Activated CD4-positive, CD25-positive, alpha-beta regulatory T cell (primary cell): ENCODE measurements at regions not wholly inside any gene's neighbourhood (a gene's known extent, or its start where the extent isn't known, plus 50 kb on each side); places are given as distances from the start of the nearest gene placed in this dataset.
A peak's percentile ranks its signal among the peaks of the same experiment; 100 is the strongest.

Experiments
- DNase-seq, 4 experiments: peaks; one replicate each; lab custom pipeline; 2025; lab: John Stamatoyannopoulos, UW

DNA sequence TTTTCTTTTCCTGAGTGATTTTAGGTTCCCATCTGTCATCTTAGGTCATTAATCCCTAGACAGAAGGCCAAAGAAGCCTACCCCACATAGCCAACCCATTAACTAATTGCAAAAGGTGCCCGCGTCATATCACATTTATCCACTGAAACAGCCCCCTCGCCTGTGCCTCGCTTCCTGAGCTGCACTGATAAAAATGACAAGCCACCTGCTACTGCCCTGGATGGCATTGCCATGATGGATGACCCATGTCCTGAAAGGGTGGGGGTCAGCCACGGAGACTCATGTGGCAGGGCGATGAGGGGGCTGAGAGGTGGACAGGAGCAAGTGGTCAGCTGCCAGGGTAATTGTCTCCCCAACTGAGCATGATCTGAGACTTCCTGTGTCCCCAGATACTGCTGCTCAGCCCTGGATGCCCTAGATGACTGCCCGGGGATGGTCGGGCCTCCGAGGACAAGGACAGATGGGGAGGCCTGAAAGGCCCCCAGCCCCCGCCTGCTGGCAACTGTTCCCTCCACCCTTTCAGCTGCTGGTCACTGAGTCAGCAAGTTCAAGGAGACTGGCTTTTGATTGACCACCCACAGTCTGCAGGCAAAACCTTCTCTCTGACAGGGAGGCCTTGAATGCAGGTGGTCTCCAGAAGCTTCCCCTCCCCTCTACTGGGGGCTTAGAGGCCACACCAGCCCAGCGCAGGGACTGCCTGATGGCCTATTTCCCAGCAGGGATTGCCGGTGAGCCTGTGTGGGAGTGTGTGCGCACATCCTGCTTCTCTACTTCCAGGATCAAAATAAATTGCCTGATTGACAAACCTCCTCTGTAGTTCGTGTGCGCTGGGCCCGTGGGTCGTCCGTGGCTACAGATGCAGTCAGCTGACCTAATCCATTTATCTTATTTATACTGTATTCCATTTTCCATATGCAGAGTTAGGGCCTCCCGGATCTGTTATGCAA, 496.3 kb downstream of the BCOR start:
- no peak for DNase-seq

DNA sequence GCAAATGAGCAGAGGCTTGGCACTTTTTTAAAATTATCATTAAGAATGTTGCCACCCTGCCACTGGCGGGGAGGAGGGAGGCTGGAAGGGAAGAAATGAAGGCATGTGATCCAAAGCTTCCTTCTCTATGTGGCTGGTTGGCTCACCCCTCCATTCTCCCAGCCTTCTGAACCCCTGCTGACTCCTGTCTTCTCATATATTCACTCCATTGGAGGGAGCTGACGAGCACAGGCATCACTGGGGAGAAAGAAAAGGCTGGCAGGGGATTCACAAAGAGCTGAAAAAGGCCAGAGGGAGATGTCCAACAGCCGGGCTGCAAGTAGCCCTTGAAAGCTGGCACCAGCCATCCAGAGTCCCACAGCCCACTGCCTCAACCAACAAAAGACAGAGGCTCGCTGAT, 495.6 kb downstream of the BCOR start:
- no peak for DNase-seq

DNA sequence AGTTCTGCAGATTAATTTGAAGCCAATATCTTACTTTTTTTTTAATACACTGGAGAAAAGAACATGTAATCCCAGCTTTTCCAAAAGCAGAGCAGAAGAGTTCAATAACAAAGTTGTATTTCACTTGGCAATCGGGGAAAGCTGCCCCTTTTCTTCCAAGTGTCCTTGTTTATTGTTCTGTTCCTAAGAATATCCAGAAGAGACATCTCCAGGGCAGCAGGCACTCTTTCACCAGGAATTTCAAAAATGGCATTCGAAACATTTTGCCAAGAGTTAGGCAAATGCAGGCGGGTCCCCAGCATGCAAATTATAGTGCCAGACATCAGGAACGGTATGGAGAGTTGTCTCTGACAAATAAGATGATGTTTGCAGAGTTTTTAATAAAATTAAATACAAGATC, 494.5 kb downstream of the BCOR start:
- no peak for DNase-seq

DNA sequence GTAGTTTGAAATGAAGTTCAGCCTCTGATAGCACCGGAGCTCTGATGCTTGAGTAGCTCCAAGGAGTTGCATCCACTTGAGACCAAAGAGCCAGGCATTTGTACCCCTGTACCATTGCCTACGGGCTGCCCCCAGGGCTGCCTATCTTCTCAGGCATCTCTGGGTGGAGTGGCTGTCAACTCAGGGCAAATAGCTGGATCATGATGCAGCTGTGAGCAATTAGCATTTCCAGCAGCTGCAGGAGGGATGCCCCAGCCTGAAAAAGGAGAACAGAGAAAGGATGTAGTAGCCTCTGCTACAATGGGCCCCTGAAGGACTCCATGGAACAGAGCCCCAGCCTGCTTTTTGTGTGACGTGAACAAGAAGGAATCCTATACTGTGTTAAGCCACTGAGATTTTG, 492.6 kb downstream of the BCOR start:
- no peak for DNase-seq

DNA sequence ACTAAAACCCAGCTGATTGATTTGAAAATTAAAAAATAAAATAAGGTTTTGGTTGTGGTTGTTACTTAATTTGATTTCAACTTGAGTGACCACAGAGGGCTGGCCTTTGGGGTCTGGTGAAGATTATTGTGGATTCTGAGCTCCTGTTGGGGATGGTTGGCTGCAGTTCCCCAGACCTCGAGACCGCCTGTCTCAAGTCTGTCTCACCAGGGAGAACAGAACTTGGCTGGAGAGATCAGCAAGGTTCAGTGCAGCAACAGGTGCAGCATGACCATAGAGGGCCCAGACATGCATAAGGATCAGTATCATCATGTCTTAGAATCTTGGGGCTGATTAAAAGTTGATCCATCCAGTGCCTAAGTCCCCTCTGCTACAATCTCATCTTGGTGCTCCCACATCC, 491.9 kb downstream of the BCOR start:
- DNase-seq = no peak

DNA sequence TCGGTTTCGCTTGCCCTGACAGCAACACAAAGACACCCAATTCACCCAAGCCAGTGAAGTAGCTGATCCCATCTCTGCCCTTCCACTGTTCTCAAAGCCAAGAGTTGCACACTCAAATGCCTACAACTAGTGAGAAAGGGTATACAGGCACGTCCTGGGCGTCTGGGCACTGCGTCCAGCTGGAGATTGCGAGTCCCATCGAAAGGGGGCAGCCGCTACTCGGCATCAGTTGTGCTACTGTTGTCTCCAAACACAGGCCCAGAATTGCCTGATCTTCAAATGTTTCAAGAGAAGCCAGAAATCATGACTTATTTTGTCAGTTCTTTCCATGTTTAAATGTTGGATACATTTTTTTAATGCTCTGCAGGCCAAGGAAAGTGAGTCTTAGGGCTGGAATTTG, 487.8 kb downstream of the BCOR start:
- no peak for DNase-seq

DNA sequence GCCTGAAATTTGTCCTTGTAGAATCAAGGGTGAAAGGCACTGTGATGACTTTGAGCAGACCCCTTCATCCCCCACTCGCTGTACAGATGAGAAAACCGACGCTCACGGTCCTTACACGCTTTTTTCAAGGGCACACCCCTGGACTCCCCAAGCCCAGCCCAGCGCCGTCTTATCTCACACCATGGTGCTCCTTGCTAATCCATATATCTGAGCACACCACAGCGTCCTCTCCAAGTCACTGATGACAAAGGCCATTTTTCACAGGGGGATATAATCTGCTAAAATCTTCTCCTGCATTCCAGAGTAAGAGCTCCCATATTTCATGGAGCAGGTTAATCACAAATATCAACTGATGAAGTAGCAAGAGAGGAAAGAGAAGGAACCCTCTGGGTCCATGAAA, 486.3 kb downstream of the BCOR start:
- no peak for DNase-seq

DNA sequence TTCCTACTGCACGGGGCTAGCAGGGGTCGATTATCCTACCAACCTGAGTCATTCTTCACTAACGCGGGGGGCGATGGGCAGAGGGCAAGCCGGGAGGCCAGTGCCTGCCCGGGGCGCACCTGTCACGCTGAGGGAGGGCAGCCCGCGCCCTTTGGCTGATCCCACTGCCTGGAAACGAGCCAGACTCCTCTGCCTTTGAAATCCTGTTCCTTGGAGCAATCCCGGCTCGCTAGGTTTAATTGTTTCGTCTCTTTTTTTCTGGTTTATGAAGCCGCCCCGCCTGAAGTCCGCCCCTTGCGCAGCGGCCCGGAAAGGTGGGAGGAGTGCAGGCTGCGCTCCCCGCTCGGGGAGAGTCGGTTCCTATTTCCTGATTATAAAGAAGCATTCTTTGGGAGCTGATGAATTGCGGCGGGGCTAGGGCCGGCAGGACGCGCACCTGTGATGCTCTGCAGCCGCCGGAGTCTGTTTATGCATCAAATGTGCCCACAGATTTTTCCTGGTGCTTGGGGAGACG, 484.2 kb downstream of the BCOR start:
- no peak for DNase-seq

DNA sequence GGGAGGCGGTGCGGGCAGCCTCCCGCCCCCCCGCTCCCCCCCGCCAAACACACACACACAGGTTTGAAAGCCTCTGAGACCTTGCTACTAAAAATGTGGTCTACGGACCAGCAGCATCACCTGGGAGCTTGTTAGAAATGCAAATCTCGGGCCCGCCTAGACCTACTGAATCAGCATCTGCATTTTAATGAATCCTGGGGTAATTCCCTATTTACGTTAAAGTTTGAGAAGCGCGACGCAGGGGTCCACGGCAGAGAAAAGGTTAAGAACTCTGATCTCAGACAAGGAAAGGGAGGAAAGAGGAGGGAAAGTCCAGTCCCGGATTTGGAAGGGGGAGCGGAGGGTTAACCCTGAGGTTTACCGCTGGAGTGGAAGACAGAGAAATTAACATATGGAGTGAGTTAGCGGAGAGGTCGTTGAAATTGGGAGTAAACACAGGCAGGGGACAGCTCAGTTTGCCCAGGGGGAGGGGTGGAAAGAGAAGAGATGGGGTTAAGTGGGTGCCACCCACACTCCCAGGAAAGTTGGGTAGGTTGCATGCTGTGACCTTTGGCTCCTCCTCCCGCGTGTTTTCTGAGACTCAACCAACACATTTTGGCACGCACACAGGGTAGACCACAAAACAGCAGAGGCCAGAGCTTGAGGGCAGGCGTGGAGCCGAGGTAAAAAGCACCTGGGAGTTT, 483.6 kb downstream of the BCOR start:
- peak in 2 of 4 experiments; percentile 6 to 11 for DNase-seq

DNA sequence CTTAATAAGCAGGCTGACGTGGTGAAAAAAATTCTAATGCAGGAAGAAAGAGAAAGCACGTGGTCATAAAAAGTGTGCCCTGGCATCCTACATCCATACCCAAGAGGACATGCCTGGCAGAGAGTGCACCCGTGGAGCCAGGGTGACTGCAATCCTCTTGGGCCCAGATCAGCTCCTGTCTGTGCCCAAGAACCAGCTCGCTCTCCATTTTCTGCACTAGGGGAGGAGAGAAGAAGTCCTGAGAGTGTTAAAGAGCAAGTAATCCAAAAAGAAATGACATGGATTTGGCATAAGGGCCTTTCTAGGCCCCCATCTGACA, 483.1 kb downstream of the BCOR start:
- DNase-seq = no peak

DNA sequence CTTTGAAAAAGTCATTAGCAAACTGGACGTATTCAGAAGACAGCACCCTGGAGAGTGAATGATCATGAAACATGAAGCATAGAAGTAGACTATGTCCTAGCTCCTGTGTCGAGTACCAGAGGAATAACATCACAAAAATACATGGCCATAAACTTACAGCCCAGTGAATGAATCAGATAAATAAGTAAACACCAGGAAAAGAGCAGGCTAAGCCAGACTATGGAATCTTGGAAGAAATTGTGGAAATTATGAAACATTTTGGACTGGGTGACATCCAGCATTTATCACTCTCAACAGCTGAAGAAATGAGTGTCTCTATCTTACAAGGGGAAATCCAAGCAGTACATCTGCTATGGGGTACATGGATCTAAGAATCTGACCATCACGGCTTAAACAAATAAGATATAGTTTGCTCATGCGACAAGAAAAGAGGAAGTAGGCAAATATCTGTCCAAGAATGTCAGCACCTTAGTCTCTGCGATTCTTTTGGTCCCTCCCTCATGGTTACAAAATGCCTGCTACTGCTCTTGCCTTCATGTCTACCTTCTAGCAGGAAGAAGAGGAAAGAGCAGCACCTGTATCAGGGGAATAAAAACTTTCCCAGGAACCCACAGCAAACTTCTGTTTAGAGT, 481.5 kb downstream of the BCOR start:
- no peak for DNase-seq

DNA sequence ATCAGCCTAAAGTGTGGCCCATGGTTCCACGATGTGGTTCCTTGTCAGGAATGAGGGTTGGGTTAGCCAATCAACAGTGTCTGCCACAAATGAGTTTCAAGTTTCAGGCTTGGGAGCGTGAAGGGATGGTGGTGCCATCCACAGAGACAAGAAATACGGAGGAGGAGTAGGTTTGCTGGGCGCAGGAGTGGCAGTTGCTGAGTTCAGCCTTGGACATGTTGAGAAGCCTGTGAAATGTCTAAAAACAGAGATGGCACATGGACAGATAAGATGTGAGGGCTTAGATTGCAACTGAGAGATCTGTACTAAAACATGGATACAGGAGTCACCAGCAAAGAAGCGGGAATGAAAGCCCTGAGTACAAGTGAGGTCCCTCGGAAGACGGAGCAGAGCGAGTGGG, 481.0 kb downstream of the BCOR start:
- no peak for DNase-seq

DNA sequence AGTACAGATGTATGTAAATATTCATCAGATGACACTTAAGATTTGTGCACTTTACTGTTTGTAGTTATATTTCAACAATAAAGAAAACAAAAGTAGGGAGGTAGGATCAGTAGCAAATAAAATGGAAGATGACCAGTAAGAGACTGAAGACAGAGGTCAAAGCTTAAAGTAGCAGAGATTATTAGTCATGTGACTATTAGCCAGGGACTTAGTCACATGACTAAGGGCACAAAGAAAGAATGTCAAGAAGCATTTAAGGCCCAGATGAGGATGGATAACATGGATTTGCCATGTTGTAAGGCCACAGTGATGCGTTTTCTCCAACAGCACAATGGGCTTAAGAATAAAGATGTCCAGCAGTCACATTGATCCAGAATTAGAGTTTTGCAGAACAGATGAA, 479.6 kb downstream of the BCOR start:
- DNase-seq = no peak

DNA sequence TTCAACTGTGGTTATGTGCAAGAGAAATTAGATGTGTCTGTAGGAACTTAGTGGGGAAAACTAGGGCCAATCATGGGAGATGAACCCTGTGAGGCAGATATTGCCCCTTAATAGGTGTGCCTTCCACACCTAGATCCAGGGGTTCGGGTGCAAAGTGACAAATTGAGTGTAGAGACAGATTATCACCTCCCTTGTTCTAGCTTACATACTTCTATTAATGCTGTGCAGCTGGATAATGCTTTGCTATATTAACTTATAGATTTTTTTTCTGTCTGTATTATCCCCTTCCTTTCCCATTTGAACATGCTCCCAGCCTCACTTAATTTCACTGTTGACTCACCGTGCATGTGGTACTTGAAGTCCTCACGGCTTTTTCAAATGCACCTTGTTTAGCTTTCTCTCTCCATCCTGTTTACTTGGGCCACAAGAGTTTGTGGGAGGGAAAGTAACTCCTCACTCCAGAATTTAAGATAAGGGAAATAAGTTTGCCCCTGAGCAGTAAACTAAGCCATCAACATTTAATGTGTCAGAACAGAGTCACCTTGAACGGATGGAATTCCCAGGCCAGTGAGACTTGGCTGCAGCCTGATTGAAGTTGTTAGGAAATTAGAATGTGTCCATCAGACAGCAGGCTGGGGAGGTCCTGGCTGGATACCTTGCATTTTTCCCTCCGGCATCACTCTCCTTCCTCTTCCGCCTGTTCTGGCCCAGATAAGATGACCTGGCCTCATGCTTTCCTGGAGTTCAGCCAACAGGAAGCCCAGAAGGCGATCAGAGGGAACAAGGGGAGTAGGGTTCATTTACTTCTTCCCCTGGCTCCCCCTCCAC, 478.4 kb downstream of the BCOR start:
- DNase-seq = no peak

DNA sequence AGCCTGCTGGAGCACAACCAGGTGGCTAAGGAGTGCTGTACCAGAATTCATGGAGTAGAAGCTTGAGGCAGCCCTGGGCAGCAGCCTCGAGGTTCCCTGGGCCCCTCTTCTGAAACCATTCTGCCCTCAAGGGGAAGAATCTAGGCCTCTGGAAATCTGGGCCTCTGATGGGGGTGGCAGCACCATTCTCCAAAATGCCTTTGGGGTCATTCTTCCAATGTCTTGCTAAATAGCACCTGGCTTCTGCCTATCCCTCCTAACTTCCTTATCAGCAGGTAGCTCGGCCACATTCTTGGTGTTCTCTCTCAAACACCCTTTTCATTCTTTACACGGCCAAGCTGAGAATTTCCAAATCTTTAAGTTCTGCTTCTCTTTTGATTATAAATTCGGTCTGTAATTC, 473.6 kb downstream of the BCOR start:
- no peak for DNase-seq

DNA sequence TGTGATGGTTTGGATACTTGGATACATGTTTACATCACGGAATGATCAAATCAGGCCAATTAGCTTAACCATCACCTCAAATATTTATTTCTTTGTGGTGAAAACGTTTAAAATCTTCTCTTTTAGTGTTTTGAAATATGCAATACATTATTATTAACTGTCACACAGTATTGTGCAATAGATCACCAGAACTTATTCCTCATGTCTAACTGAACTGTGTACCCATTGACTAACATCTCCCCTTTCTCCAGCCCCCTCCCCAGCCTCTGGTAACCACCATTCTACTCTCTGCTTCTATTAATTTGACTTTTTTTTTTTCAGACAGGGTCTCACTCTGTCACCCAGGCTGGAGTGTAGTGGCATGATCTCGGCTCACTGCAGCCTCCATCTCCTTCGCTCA, 471.9 kb downstream of the BCOR start:
- DNase-seq = no peak

DNA sequence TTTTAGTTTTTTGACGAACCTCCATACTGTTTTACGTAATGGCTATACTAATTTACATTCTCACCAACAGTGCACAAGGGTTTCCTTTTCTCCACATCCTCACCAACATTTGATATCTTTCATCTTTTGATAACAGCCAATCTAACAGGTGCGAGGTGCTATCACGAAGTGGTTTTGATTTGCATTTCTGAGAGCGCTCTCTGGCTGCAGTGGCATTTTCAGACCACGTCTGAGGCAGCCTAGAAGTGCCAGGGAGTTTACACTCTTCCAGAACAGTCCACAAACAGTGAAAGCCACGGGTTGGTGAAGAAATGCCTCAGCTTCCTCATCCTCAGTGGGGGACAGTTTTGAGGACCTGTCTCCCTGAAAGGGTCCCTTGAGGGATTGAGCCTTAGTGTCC, 471.0 kb downstream of the BCOR start:
- DNase-seq = no peak

DNA sequence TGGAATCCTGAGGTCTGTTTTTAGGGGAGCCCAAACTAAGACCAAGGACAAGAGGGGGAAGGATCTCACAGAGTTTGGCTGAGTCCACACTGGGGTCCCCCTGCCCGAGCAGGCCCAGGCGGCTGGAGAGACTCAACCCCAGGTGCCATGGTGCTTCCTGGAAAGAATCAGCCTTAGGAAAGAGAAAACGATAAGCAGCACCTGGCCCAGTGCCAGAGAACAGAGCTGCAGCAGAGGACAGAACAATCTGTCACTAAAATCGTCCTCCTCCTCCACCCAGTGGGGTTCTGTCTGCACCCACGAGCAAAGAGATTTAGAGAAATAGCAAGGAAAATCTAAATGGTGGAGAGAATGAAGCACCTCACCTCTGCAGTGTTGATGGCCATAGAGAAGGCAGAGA, 470.5 kb downstream of the BCOR start:
- no peak for DNase-seq

DNA sequence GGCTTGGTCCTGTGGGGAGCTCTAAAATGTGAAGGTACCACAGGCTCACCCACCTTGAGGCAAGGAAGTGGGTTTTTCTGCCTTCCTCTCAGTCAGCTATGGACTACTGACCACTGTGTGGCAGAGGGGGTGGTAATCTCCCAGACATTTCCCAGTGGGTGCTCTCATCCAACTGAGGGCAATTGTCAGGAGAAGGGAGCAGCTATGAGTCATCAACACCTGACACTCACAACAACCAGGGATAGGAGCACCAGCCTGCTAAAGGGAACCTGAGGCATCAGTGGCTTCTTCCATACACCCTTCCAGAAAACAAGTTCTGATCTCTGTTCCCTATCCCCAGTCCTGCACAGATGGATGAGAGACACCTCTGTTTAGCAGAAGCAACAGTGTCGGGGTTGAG, 468.8 kb downstream of the BCOR start:
- DNase-seq = no peak

DNA sequence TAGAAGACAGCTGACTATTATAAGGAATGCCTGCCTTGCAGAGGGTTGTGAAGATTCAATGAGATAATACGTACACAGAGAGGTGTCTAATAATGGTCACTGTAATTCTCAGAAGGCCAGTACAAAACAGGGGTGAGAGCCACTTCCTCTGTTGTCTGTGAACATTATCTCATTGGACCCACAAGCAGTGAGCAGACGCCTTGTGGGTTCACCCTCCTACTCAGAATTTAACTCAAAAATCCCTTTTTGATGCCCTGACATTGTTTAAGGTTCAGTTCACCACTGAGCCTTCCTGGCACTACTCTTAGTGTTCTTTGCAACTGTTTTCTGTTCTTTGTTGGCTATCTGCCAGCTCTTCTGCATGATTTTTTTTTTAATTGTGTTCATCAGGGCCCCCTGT, 467.4 kb downstream of the BCOR start:
- no peak for DNase-seq

DNA sequence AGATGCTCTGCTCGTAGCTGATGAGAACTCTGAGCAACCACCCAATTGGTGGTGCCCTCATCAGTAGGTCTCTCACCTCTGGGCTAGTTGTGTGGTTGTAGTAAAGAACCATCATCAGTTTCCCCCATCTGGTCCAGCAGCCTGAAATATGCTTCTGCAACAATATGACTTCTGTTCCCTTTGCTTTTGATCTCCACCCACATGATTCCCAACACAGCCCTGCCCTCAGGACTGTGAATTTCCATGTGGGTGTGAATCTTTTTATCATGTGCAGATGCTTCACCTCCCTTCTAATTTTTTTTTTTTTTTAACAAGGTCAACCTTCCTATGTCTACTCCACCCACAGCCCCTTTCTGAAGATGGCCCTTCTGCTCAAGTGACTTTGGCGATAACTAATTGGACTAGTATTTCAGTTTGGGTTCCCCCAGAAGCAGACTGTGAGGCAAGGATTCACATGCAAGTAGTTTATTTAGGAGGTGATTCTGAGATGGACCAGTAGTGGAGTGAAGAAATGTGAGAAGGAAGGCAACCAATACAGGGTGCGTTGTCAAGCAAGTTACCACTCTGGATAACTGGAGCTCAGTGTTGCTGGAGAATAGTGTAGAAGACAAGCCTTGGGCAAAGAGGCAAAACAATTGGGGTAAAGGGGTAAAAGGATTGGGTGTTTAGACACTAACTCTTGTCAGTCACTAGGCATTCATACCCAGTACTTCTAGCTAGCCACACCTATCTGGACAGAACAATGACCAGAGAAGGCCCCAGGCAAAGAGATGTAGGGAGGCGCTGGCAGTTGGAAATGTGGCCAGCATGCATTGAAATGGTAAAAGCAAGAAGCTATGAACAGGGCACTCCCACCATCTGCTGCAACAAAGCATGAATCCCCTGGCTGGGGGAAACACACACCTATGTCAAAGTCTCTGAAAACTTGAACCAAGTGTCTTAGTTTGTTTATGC, 466.2 kb downstream of the BCOR start:
- DNase-seq = no peak
